Thyroid gland (tissue), 4 donors: ENCODE measurements at regions not wholly inside any gene's neighbourhood (a gene's known extent, or its start where the extent isn't known, plus 50 kb on each side); places are given as distances from the start of the nearest gene placed in this dataset.
"Not testable (repeated sequence)": the region's sequence is repeated elsewhere in the genome, so short reads cannot be mapped to it uniquely, and the experiment has no call there.

Source experiments
- DNase-seq, 2 donors: peaks; one replicate each; pipeline ENCODE4 v3.0.0-alpha.2; 2019
- H3K27ac ChIP-seq, 3 donors: fragments of 200-600 bp; sonication (generic); 1 replicate in 2 of 3; 2 replicates in 1 of 3; pipeline ENCODE4 v1.5.1; 2016 to 2019; ENCODE audit warnings: mild to moderate bottlenecking in 1 of 3, moderate library complexity in 1 of 3
- H3K27me3 ChIP-seq: fragments of 200-600 bp; sonication (generic); one replicate; pipeline ENCODE4 v1.5.1; 2019
- H3K36me3 ChIP-seq, 2 donors: fragments of 200-600 bp; sonication (generic); one replicate each; pipeline ENCODE4 v1.5.1; 2016 to 2019
- H3K4me1 ChIP-seq, 2 donors: fragments of 200-600 bp; sonication (generic); one replicate each; pipeline ENCODE4 v1.5.1; 2017 to 2019
- H3K4me3 ChIP-seq, 3 donors: fragments of 200-600 bp; sonication (generic); replicated peaks in 1 of 3; 1 replicate in 2 of 3; 2 replicates in 1 of 3; pipeline ENCODE4 v1.5.1; 2016; ENCODE audit warnings: mild to moderate bottlenecking in 1 of 3
- H3K9me3 ChIP-seq: fragments of 200-600 bp; sonication (generic); one replicate; pipeline ENCODE4 v1.5.1; 2017
- CTCF ChIP-seq, 6 experiments: fragments of 200-600 bp in 3 of 6; fragments of 450-650 bp in 3 of 6; sonication (generic) in 3 of 6; IDR thresholded peaks; one replicate each; pipeline ENCODE4 v1.5.1; 2016 to 2019; ENCODE audit warnings: antibody characterized with exemption in 6 of 6, mild to moderate bottlenecking in 2 of 6, inconsistent platforms in 1 of 6, moderate library complexity in 1 of 6
- POLR2A ChIP-seq, 2 donors: fragments of 450-650 bp; IDR thresholded peaks; one replicate each; pipeline ENCODE4 v1.6.1; 2017; ENCODE audit warnings: antibody characterized with exemption in 2 of 2, mild to moderate bottlenecking in 2 of 2, moderate library complexity in 1 of 2
- WGBS, 2 donors: methylation state at CpG; one replicate each; pipeline ENCODE4 v1.1.5; 2017; 5-methylcytosine and 5-hydroxymethylcytosine counted together
- intact Hi-C: fragments of 100-400 bp; cut with DNase I; formaldehyde crosslinking; loops from one replicate; pipeline ENCODE4 v1.15.1; 2023

DNA sequence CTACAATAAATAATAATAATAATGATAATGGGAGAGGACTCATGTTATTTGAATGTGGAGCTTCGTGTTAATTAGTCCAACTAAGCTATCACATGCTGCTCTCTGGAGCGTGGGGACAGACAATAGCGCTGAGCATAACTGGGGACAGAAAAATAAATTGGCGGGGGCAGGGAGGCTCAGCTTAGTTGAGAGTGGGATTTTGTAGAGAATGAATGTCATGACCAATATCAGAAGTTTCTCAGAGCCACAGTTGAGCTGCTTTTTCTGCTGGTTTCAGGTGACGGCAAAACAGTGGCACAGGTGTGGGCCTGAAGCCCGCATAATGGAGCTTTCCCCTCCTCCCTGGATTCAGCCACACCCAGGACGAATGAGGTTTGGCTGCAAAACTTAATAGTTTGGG is 111.1 kb upstream of the CAB39 start:
- Histone ChIP-seq H3K27ac (no peak overlapping the region), H3K4me3 (no peak overlapping the region), H3K36me3 (no peaks in the 10 kb centered on the region), H3K4me1 (peaks cover 0 to 4% of the 10 kb centered on the region in 2 donors), H3K27me3 (no peaks in the 10 kb centered on the region), H3K9me3 (no peaks in the 10 kb centered on the region)
- DNase-seq: no peak
- 90 to 91% methylated on average over 7 of the region's 7 CpGs for WGBS, 2 donors
- TF ChIP-seq POLR2A (IDR thresholded peaks at IDR 0.05): no peak
- TF ChIP-seq CTCF (IDR thresholded peaks at IDR 0.05): no peak
- intact Hi-C loops: no loop called here

- no peaks in the 10 kb centered on the region for H3K9me3 ChIP-seq
Observed at GRCh38 chr2:230602562-230603230, 109.9 kb upstream of the CAB39 start.

GRCh38 chr2:230603317-230603716 is 109.3 kb upstream of the CAB39 start:
- H3K27me3 ChIP-seq, H3K27ac ChIP-seq, intact Hi-C loops, H3K36me3 ChIP-seq, DNase-seq, H3K4me1 ChIP-seq, H3K9me3 ChIP-seq, H3K4me3 ChIP-seq: not testable (repeated sequence)

More at GRCh38 chr2:230602562-230603230, 109.9 kb upstream of the CAB39 start:
- Histone ChIP-seq H3K36me3 (no peaks in the 10 kb centered on the region), H3K27me3 (no peaks in the 10 kb centered on the region), H3K4me3 (no peak overlapping the region), H3K4me1 (peaks cover 0 to 4% of the 10 kb centered on the region in 2 donors), H3K27ac (no peak overlapping the region)
- no peak for DNase-seq
- intact Hi-C loops: no loop called here
- WGBS, 2 donors: 55 to 68% methylated on average over 6 to 7 of the region's 7 CpGs
- TF ChIP-seq CTCF (IDR thresholded peaks at IDR 0.05) (no peak), POLR2A (IDR thresholded peaks at IDR 0.05) (no peak)

DNA sequence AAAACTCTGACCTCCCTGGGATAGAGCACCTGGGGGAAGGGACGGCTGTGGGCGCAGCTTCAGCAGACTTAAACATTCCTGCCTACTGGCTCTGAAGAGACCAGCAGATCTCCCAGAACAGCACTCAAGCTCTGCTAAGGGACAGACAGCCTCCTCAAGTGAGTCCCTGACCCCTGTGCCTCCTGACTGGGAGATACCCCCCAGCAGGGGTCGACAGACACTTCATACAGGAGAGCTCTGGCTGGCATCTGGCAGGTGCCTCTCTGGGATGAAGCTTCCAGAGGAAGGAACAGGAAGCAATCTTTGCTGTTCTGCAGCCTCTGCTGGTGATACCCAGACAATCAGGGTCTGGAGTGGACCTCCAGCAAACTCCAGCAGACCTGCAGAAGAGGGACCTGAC is 108.5 kb upstream of the CAB39 start:
- H3K27ac ChIP-seq, DNase-seq, H3K4me1 ChIP-seq, H3K36me3 ChIP-seq, intact Hi-C loops, H3K9me3 ChIP-seq, H3K27me3 ChIP-seq, H3K4me3 ChIP-seq: not testable (repeated sequence)
- WGBS, 2 donors: 67 to 89% methylated on average over 1 to 3 of the region's 3 CpGs

DNA sequence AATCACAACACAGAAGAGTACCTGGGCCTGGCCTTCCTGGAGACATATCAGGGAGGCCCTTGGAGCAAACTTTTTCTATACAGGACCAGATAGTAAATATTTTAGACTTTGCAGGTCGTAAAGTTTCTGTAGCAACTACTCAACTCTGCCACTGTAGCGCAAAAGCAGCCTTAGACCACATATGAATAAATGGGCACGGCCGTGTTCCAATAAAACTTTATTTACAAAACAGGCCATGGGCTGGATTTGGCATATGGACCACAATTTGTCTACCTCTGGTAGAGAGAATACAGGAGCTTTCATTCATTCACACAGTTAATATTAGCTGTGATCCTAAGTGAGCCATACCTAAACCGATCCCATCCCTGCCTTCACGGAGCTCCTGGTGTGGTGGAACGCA is 98.6 kb upstream of the CAB39 start:
- WGBS, 2 donors: 93 to 96% methylated on average over 7 of the region's 7 CpGs
- Histone ChIP-seq H3K4me3 (no peak overlapping the region), H3K27me3 (no peaks in the 10 kb centered on the region), H3K9me3 (no peaks in the 10 kb centered on the region), H3K4me1 (no peaks in the 10 kb centered on the region), H3K27ac (no peak overlapping the region), H3K36me3 (no peaks in the 10 kb centered on the region)
- intact Hi-C loops: loop anchor here (5.0 to 10.0 kb wide), 2 partner anchors 459 to 607 kb away; no protein-coding TSS in a partner anchor
- no peak for TF ChIP-seq POLR2A (IDR thresholded peaks at IDR 0.05)
- no peak for TF ChIP-seq CTCF (IDR thresholded peaks at IDR 0.05)
- no peak for DNase-seq

DNA sequence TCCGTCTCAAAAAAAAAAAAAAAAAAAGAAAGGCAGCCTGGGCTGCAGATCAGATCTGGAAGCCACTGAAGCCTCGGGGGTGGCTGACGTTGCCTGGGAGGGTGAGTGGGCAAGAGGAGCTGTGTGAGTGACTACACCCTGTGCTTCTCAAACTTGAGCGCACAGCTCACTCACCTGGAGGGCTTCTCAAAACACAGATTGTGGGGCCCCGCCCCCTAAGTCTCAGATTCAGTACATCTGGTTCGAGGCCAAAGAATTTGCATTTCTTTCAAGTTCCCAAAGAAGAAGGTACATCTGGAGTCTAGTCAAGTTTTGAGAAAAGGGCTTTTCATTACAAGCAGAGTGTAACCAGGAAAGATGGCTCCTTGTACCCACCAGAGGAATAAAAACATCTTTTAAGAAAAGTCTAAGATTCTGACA is 97.7 kb upstream of the CAB39 start:
- no peaks in the 10 kb centered on the region for H3K27me3 ChIP-seq
- 15 to 24% methylated on average over 6 of the region's 6 CpGs for WGBS, 2 donors
- peak; percentile 79 to 81 for DNase-seq
- H3K9me3 ChIP-seq: no peaks in the 10 kb centered on the region
- intact Hi-C loops: loop anchor here (5.0 to 10.0 kb wide), 2 partner anchors 460 to 608 kb away; no protein-coding TSS in a partner anchor
- no peak overlapping the region for H3K4me3 ChIP-seq
- TF ChIP-seq POLR2A (IDR thresholded peaks at IDR 0.05) (no peak), CTCF (IDR thresholded peaks at IDR 0.05) (no peak)
- no peaks in the 10 kb centered on the region for H3K36me3 ChIP-seq
- no peak overlapping the region for H3K27ac ChIP-seq
- no peaks in the 10 kb centered on the region for H3K4me1 ChIP-seq

- not testable (repeated sequence) for H3K4me1 ChIP-seq, H3K9me3 ChIP-seq, H3K27ac ChIP-seq, H3K27me3 ChIP-seq, DNase-seq, H3K4me3 ChIP-seq, H3K36me3 ChIP-seq
- intact Hi-C loops: loop anchor here (10.0 kb wide), 1 partner anchor 462 kb away; no protein-coding TSS in a partner anchor
- 54 to 64% methylated on average over 11 of the region's 11 CpGs for WGBS, 2 donors
Observed at GRCh38 chr2:230617256-230617706, 95.4 kb upstream of the CAB39 start.
